ENCODE measurements at regions not wholly inside any gene's neighbourhood (a gene's known extent, or its start where the extent isn't known, plus 50 kb on each side); places are given as distances from the start of the nearest gene placed in this dataset.

GRCh38 chr14:94906991-94907587, 137.2 kb upstream of the GSC start:
- no peaks in the 10 kb centered on the region for H3K36me3 ChIP-seq (ENCODE audit: insufficient read depth, low read length)
- no peak for DNase-seq
- H3K4me1 ChIP-seq (ENCODE audit: low read length), result no peaks in the 10 kb centered on the region
- no peak overlapping the region for H2AFZ ChIP-seq (ENCODE audit: low read length)
- H3K4me2 ChIP-seq (ENCODE audit: low read depth, low read length, poor library complexity, severe bottlenecking), result no peak overlapping the region
- no peak overlapping the region for H3K4me3 ChIP-seq (ENCODE audit: low read length)
- no peaks in the 10 kb centered on the region for H3K79me2 ChIP-seq (ENCODE audit: low read length)
- H3K9me2 ChIP-seq (replicated peaks; ENCODE audit: insufficient read depth, low read length), result no peaks in the 10 kb centered on the region
- H4K20me1 ChIP-seq (ENCODE audit: insufficient read depth, low read depth, low read length), result no peaks in the 10 kb centered on the region
- H3K27ac ChIP-seq (ENCODE audit: low read length), result no peak overlapping the region
- no peaks in the 10 kb centered on the region for H3K27me3 ChIP-seq (ENCODE audit: low read length)
- no peak overlapping the region for H3K9ac ChIP-seq (ENCODE audit: low read length)
- no peaks in the 10 kb centered on the region for H3K9me3 ChIP-seq (ENCODE audit: low read length)

GRCh38 chr14:94906577-94906976, 136.7 kb upstream of the GSC start:
- H3K4me2 ChIP-seq (ENCODE audit: low read depth, low read length, poor library complexity, severe bottlenecking), result no peak overlapping the region
- no peaks in the 10 kb centered on the region for H4K20me1 ChIP-seq (ENCODE audit: insufficient read depth, low read depth, low read length)
- H3K79me2 ChIP-seq (ENCODE audit: low read length), result no peaks in the 10 kb centered on the region
- no peaks in the 10 kb centered on the region for H3K27me3 ChIP-seq (ENCODE audit: low read length)
- no peaks in the 10 kb centered on the region for H3K36me3 ChIP-seq (ENCODE audit: insufficient read depth, low read length)
- no peak overlapping the region for H2AFZ ChIP-seq (ENCODE audit: low read length)
- H3K27ac ChIP-seq (ENCODE audit: low read length), result no peak overlapping the region
- DNase-seq, result no peak
- H3K4me3 ChIP-seq (ENCODE audit: low read length), result no peak overlapping the region
- H3K9me3 ChIP-seq (ENCODE audit: low read length), result no peaks in the 10 kb centered on the region
- no peaks in the 10 kb centered on the region for H3K9me2 ChIP-seq (replicated peaks; ENCODE audit: insufficient read depth, low read length)
- H3K4me1 ChIP-seq (ENCODE audit: low read length), result no peaks in the 10 kb centered on the region
- H3K9ac ChIP-seq (ENCODE audit: low read length), result no peak overlapping the region

- Histone ChIP-seq H2AFZ (ENCODE audit: low read length) (no peak overlapping the region), H3K27ac (ENCODE audit: low read length) (no peak overlapping the region), H3K9me3 (ENCODE audit: low read length) (no peaks in the 10 kb centered on the region), H4K20me1 (ENCODE audit: insufficient read depth, low read depth, low read length) (no peaks in the 10 kb centered on the region), H3K9me2 (replicated peaks; ENCODE audit: insufficient read depth, low read length) (no peaks in the 10 kb centered on the region), H3K79me2 (ENCODE audit: low read length) (no peaks in the 10 kb centered on the region), H3K9ac (ENCODE audit: low read length) (no peak overlapping the region), H3K4me1 (ENCODE audit: low read length) (no peaks in the 10 kb centered on the region), H3K36me3 (ENCODE audit: insufficient read depth, low read length) (no peaks in the 10 kb centered on the region), H3K4me2 (ENCODE audit: low read depth, low read length, poor library complexity, severe bottlenecking) (no peak overlapping the region), H3K4me3 (ENCODE audit: low read length) (no peak overlapping the region), H3K27me3 (ENCODE audit: low read length) (no peaks in the 10 kb centered on the region)
- no peak for DNase-seq
Measured at GRCh38 chr14:94904636-94905035, 134.7 kb upstream of the GSC start.

DNA sequence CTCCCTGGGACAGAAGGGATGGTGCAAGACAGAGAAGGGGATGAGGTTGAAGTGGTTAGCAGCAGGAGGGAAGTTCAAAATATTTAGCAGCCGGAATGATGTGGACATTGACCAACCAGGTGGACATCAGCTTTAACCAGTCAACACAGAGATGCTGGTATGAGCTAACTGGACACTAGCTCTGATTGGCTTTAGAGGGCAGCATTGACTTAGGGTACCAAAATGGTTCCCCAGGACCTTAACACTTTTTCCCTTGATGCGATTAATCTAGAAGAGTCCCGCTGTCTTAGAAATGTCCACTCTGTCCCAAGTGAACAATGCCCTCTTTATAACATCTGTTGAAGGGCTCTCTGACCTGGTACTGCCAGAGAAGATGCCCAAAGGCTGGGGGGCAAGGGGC, 134.0 kb upstream of the GSC start:
- no peak overlapping the region for H3K27ac ChIP-seq (ENCODE audit: low read length)
- H3K9ac ChIP-seq (ENCODE audit: low read length), result no peak overlapping the region
- no peaks in the 10 kb centered on the region for H3K79me2 ChIP-seq (ENCODE audit: low read length)
- no peaks in the 10 kb centered on the region for H3K4me1 ChIP-seq (ENCODE audit: low read length)
- H3K36me3 ChIP-seq (ENCODE audit: insufficient read depth, low read length), result no peaks in the 10 kb centered on the region
- no peaks in the 10 kb centered on the region for H3K9me2 ChIP-seq (replicated peaks; ENCODE audit: insufficient read depth, low read length)
- no peaks in the 10 kb centered on the region for H3K9me3 ChIP-seq (ENCODE audit: low read length)
- no peaks in the 10 kb centered on the region for H4K20me1 ChIP-seq (ENCODE audit: insufficient read depth, low read depth, low read length)
- no peak overlapping the region for H3K4me3 ChIP-seq (ENCODE audit: low read length)
- H2AFZ ChIP-seq (ENCODE audit: low read length), result no peak overlapping the region
- no peaks in the 10 kb centered on the region for H3K27me3 ChIP-seq (ENCODE audit: low read length)
- H3K4me2 ChIP-seq (ENCODE audit: low read depth, low read length, poor library complexity, severe bottlenecking), result no peak overlapping the region
- no peak for DNase-seq

DNA sequence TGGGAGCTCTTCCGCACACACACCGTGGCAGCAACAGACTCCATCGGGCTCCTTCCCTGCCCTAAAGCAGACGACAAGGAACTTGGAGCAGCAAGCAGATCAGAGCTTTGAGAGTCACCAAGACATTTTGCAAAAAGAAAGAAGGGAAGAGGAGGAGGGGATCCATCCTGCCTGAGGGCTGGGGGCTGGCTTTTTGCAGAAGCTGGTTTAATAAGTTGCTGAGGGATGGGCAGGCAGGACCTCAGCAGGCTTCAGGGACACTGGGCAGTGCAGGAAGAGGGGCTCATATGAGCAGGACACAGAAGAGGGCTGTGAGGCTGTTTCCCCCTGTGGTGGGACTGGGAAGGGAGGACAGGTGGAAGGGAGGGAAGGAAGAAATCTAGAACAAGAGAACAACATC, 133.4 kb upstream of the GSC start:
- no peaks in the 10 kb centered on the region for H3K27me3 ChIP-seq (ENCODE audit: low read length)
- H3K4me3 ChIP-seq (ENCODE audit: low read length), result no peak overlapping the region
- no peak overlapping the region for H2AFZ ChIP-seq (ENCODE audit: low read length)
- no peaks in the 10 kb centered on the region for H3K4me1 ChIP-seq (ENCODE audit: low read length)
- no peak overlapping the region for H3K27ac ChIP-seq (ENCODE audit: low read length)
- no peaks in the 10 kb centered on the region for H4K20me1 ChIP-seq (ENCODE audit: insufficient read depth, low read depth, low read length)
- no peaks in the 10 kb centered on the region for H3K9me2 ChIP-seq (replicated peaks; ENCODE audit: insufficient read depth, low read length)
- no peak for DNase-seq
- no peaks in the 10 kb centered on the region for H3K36me3 ChIP-seq (ENCODE audit: insufficient read depth, low read length)
- no peaks in the 10 kb centered on the region for H3K79me2 ChIP-seq (ENCODE audit: low read length)
- no peak overlapping the region for H3K9ac ChIP-seq (ENCODE audit: low read length)
- H3K4me2 ChIP-seq (ENCODE audit: low read depth, low read length, poor library complexity, severe bottlenecking), result no peak overlapping the region
- H3K9me3 ChIP-seq (ENCODE audit: low read length), result no peaks in the 10 kb centered on the region

GRCh38 chr14:94897561-94897960, 127.6 kb upstream of the GSC start:
- H3K36me3 ChIP-seq (ENCODE audit: insufficient read depth, low read length), result no peaks in the 10 kb centered on the region
- H3K9me3 ChIP-seq (ENCODE audit: low read length), result no peaks in the 10 kb centered on the region
- H4K20me1 ChIP-seq (ENCODE audit: insufficient read depth, low read depth, low read length), result no peaks in the 10 kb centered on the region
- H3K9ac ChIP-seq (ENCODE audit: low read length), result no peak overlapping the region
- no peaks in the 10 kb centered on the region for H3K4me1 ChIP-seq (ENCODE audit: low read length)
- no peak overlapping the region for H2AFZ ChIP-seq (ENCODE audit: low read length)
- peaks cover 3% of the 10 kb centered on the region; the same call in 1 of the 2 replicates for H3K27me3 ChIP-seq (ENCODE audit: low read length)
- no peaks in the 10 kb centered on the region for H3K9me2 ChIP-seq (replicated peaks; ENCODE audit: insufficient read depth, low read length)
- no peaks in the 10 kb centered on the region for H3K79me2 ChIP-seq (ENCODE audit: low read length)
- no peak overlapping the region for H3K4me2 ChIP-seq (ENCODE audit: low read depth, low read length, poor library complexity, severe bottlenecking)
- no peak for DNase-seq
- no peak overlapping the region for H3K4me3 ChIP-seq (ENCODE audit: low read length)
- H3K27ac ChIP-seq (ENCODE audit: low read length), result no peak overlapping the region

DNA sequence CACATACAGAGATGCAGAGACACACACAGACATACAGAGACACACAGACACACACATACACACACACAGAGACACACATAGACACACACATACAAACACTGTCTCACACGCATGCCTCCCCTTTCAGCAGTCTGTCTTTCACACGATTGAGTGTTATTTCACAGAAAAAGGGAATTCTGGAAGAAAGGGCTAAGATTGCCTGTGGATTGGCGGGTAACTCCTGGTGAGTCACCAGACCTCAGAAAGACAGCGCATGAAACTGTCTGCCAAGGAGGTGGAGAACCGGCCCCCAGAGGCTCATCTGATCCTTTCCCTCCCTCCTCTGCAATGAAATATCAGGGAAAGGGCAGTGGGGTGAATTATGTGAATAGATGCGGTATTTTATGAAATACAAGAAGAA, 127.2 kb upstream of the GSC start:
- Histone ChIP-seq H3K27me3 (ENCODE audit: low read length) (peaks cover 3% of the 10 kb centered on the region; the same call in 1 of the 2 replicates), H3K9me2 (replicated peaks; ENCODE audit: insufficient read depth, low read length) (no peaks in the 10 kb centered on the region), H3K4me1 (ENCODE audit: low read length) (no peaks in the 10 kb centered on the region), H3K27ac (ENCODE audit: low read length) (no peak overlapping the region), H3K4me3 (ENCODE audit: low read length) (no peak overlapping the region), H3K79me2 (ENCODE audit: low read length) (no peaks in the 10 kb centered on the region), H2AFZ (ENCODE audit: low read length) (no peak overlapping the region), H3K9ac (ENCODE audit: low read length) (no peak overlapping the region), H3K4me2 (ENCODE audit: low read depth, low read length, poor library complexity, severe bottlenecking) (no peak overlapping the region), H3K9me3 (ENCODE audit: low read length) (no peaks in the 10 kb centered on the region), H3K36me3 (ENCODE audit: insufficient read depth, low read length) (no peaks in the 10 kb centered on the region), H4K20me1 (ENCODE audit: insufficient read depth, low read depth, low read length) (no peaks in the 10 kb centered on the region)
- no peak for DNase-seq

GRCh38 chr14:94893411-94894160, 123.7 kb upstream of the GSC start:
- peaks cover 5% of the 10 kb centered on the region for H3K9me3 ChIP-seq (ENCODE audit: low read length)

More at GRCh38 chr14:94893411-94894160, 123.7 kb upstream of the GSC start:
- no peaks in the 10 kb centered on the region for H3K36me3 ChIP-seq (ENCODE audit: insufficient read depth, low read length)
- H3K27me3 ChIP-seq (ENCODE audit: low read length), result peaks cover 3% of the 10 kb centered on the region; the same call in 1 of the 2 replicates
- no peaks in the 10 kb centered on the region for H3K9me2 ChIP-seq (replicated peaks; ENCODE audit: insufficient read depth, low read length)
- no peak overlapping the region for H3K4me3 ChIP-seq (ENCODE audit: low read length)
- H3K4me1 ChIP-seq (ENCODE audit: low read length), result peaks cover 2% of the 10 kb centered on the region
- H4K20me1 ChIP-seq (ENCODE audit: insufficient read depth, low read depth, low read length), result no peaks in the 10 kb centered on the region
- no peak for DNase-seq
- H3K79me2 ChIP-seq (ENCODE audit: low read length), result no peaks in the 10 kb centered on the region
- H3K27ac ChIP-seq (ENCODE audit: low read length), result no peak overlapping the region
- H3K4me2 ChIP-seq (ENCODE audit: low read depth, low read length, poor library complexity, severe bottlenecking), result no peak overlapping the region
- H2AFZ ChIP-seq (ENCODE audit: low read length), result no peak overlapping the region
- H3K9ac ChIP-seq (ENCODE audit: low read length), result no peak overlapping the region

Measured in Karpas-422 (cell line).